ENCODE measurements at regions not wholly inside any gene's neighbourhood (a gene's known extent, or its start where the extent isn't known, plus 50 kb on each side); places are given as distances from the start of the nearest gene placed in this dataset.

DNA sequence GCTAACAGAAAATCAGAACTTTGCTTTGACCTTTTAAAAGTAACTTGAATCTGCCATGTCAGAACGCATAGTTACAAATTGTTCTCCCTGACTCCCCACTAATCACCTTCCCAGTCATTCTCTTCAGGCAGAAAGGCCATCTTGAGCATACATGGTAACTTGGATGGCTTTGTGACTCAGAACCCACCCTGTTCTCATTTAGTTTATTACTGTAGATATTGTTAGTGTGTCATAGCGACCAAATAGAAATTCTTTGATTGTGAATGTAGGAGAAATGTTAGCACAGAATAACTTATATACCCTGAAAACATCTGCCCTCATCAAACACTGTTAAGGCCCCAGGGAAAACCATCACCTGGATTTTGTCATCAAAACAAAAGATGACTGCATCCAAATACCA is 382.0 kb downstream of the MAGEB5 start:
- TF ChIP-seq, protein P1, sequence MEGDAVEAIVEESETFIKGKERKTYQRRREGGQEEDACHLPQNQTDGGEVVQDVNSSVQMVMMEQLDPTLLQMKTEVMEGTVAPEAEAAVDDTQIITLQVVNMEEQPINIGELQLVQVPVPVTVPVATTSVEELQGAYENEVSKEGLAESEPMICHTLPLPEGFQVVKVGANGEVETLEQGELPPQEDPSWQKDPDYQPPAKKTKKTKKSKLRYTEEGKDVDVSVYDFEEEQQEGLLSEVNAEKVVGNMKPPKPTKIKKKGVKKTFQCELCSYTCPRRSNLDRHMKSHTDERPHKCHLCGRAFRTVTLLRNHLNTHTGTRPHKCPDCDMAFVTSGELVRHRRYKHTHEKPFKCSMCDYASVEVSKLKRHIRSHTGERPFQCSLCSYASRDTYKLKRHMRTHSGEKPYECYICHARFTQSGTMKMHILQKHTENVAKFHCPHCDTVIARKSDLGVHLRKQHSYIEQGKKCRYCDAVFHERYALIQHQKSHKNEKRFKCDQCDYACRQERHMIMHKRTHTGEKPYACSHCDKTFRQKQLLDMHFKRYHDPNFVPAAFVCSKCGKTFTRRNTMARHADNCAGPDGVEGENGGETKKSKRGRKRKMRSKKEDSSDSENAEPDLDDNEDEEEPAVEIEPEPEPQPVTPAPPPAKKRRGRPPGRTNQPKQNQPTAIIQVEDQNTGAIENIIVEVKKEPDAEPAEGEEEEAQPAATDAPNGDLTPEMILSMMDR (IDR thresholded peaks at IDR 0.05; ENCODE audit: poor library complexity) = no peak
- no peak for TF ChIP-seq EZH2phosphoT487 (IDR thresholded peaks at IDR 0.05; ENCODE audit: low read depth, severe bottlenecking, unreplicated experiment)
- TF ChIP-seq EZH2 (IDR thresholded peaks at IDR 0.05; ENCODE audit: borderline replicate concordance) = no peak

DNA sequence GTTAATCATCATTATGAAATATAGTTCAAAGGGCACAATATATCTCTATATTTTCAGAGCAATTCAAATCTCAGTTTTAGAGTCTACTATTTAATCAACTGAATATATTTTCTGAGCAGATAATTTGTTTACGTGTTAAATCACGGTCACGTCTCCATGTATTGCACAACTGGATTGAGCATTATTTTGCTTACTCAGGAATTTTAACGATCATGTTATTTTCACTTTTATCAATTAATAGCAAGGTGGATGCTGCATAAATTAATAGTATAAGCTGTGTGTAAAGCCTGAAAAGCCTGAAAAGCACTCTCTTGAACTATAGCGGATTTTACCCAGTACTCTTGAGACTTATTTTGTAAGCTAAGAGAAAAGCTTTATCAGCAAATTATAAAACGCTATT is 374.9 kb downstream of the MAGEB5 start:
- TF ChIP-seq, protein P1 (IDR thresholded peaks at IDR 0.05; ENCODE audit: poor library complexity) = no peak
- no peak for TF ChIP-seq EZH2phosphoT487 (IDR thresholded peaks at IDR 0.05; ENCODE audit: low read depth, severe bottlenecking, unreplicated experiment)
- TF ChIP-seq EZH2 (IDR thresholded peaks at IDR 0.05; ENCODE audit: borderline replicate concordance) = no peak
- no peak overlapping the region for H2AFZ ChIP-seq
- H3K9me2 ChIP-seq (replicated peaks; ENCODE audit: insufficient read depth) = no peaks in the 10 kb centered on the region
- no peaks in the 10 kb centered on the region for H3K79me2 ChIP-seq
- no peak overlapping the region for H3K4me3 ChIP-seq
- no peaks in the 10 kb centered on the region for H3K36me3 ChIP-seq (replicated peaks; ENCODE audit: insufficient read depth, low read depth)
- H3K27ac ChIP-seq = no peak overlapping the region
- no peak for DNase-seq (ENCODE audit: low spot score)
- 74% methylated on average over 6 of the region's 6 CpGs for WGBS (ENCODE audit: low lambda C conversion rate, missing lambda C conversion rate)
- H3K4me1 ChIP-seq (ENCODE audit: insufficient read depth) = no peaks in the 10 kb centered on the region
- H4K20me1 ChIP-seq (ENCODE audit: insufficient read depth, poor library complexity, severe bottlenecking) = no peaks in the 10 kb centered on the region
- H3K9me3 ChIP-seq (ENCODE audit: low read depth) = no peaks in the 10 kb centered on the region
- H3K4me2 ChIP-seq = no peak overlapping the region
- H3K27me3 ChIP-seq = no peaks in the 10 kb centered on the region

More for the DNA sequence above, 382.0 kb downstream of the MAGEB5 start:
- H3K79me2 ChIP-seq = no peaks in the 10 kb centered on the region
- no peaks in the 10 kb centered on the region for H3K27me3 ChIP-seq
- H3K4me3 ChIP-seq = no peak overlapping the region
- no peak overlapping the region for H3K27ac ChIP-seq
- H4K20me1 ChIP-seq (ENCODE audit: insufficient read depth, poor library complexity, severe bottlenecking) = no peaks in the 10 kb centered on the region
- no peaks in the 10 kb centered on the region for H3K36me3 ChIP-seq (replicated peaks; ENCODE audit: insufficient read depth, low read depth)
- 27% methylated on average over 2 of the region's 2 CpGs for WGBS (ENCODE audit: low lambda C conversion rate, missing lambda C conversion rate)
- H3K4me1 ChIP-seq (ENCODE audit: insufficient read depth) = no peaks in the 10 kb centered on the region
- no peak overlapping the region for H2AFZ ChIP-seq
- H3K9me2 ChIP-seq (replicated peaks; ENCODE audit: insufficient read depth) = no peaks in the 10 kb centered on the region
- H3K4me2 ChIP-seq = no peak overlapping the region
- H3K9me3 ChIP-seq (ENCODE audit: low read depth) = no peaks in the 10 kb centered on the region
- DNase-seq (ENCODE audit: low spot score) = no peak

DNA sequence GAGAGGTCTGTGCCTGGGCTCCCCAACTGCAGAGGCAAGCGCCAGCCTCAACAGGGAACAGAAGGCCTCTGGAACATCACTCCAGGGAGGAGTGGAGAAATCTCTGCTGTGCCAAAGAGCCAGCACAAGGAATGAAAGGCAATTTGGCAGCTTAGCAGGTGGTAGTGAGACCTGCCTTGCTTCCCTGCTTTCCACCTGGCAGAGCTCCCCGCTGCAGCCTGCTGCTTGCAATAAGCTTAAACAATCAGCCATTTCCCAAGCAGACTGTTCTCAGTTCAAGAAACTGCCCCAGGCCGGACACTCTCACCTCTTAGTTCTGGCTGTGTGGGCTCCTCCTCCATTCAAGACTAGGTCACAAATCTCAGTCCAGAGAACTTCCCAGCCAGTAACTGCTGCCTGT is 370.6 kb downstream of the MAGEB5 start:
- Histone ChIP-seq H2AFZ (no peak overlapping the region), H3K36me3 (replicated peaks; ENCODE audit: insufficient read depth, low read depth) (no peaks in the 10 kb centered on the region), H4K20me1 (ENCODE audit: insufficient read depth, poor library complexity, severe bottlenecking) (no peaks in the 10 kb centered on the region), H3K4me2 (no peak overlapping the region), H3K9me2 (replicated peaks; ENCODE audit: insufficient read depth) (no peaks in the 10 kb centered on the region), H3K27ac (no peak overlapping the region), H3K27me3 (no peaks in the 10 kb centered on the region), H3K4me3 (no peak overlapping the region), H3K4me1 (ENCODE audit: insufficient read depth) (no peaks in the 10 kb centered on the region), H3K9me3 (ENCODE audit: low read depth) (no peaks in the 10 kb centered on the region), H3K79me2 (no peaks in the 10 kb centered on the region)
- no peak for DNase-seq (ENCODE audit: low spot score)
- TF ChIP-seq EZH2 (IDR thresholded peaks at IDR 0.05; ENCODE audit: borderline replicate concordance) = no peak
- TF ChIP-seq EZH2phosphoT487 (IDR thresholded peaks at IDR 0.05; ENCODE audit: low read depth, severe bottlenecking, unreplicated experiment) = no peak
- TF ChIP-seq, protein P1 (IDR thresholded peaks at IDR 0.05; ENCODE audit: poor library complexity) = no peak
- WGBS (ENCODE audit: low lambda C conversion rate, missing lambda C conversion rate) = 74% methylated on average over 3 of the region's 3 CpGs

DNA sequence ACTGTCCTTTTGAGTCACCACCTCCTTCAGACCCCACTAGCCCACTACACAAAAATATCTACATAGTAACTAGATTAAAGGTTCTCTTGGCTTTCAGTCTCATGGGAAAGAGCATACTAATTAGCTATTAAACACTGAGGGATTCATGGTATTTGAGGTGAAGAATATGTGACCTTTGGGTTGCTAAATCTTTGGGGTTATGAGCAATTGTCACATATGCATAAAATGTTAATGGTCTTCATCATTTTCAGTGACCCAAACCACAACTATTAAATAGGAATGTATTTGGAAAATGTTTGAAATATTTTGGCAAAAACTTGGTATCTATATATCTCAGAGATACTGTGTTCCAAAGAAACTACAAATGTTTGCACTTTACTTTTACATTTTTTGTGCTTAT is 365.1 kb downstream of the MAGEB5 start:
- no peaks in the 10 kb centered on the region for H3K27me3 ChIP-seq
- no peak overlapping the region for H2AFZ ChIP-seq
- no peak overlapping the region for H3K4me3 ChIP-seq
- H3K9me2 ChIP-seq (replicated peaks; ENCODE audit: insufficient read depth) = no peaks in the 10 kb centered on the region
- H4K20me1 ChIP-seq (ENCODE audit: insufficient read depth, poor library complexity, severe bottlenecking) = no peaks in the 10 kb centered on the region
- H3K27ac ChIP-seq = no peak overlapping the region
- no peak overlapping the region for H3K4me2 ChIP-seq
- TF ChIP-seq EZH2 (IDR thresholded peaks at IDR 0.05; ENCODE audit: borderline replicate concordance) = no peak
- TF ChIP-seq, protein P1 (IDR thresholded peaks at IDR 0.05; ENCODE audit: poor library complexity) = no peak
- no peak for TF ChIP-seq EZH2phosphoT487 (IDR thresholded peaks at IDR 0.05; ENCODE audit: low read depth, severe bottlenecking, unreplicated experiment)
- no peaks in the 10 kb centered on the region for H3K36me3 ChIP-seq (replicated peaks; ENCODE audit: insufficient read depth, low read depth)
- no peaks in the 10 kb centered on the region for H3K9me3 ChIP-seq (ENCODE audit: low read depth)
- no peaks in the 10 kb centered on the region for H3K4me1 ChIP-seq (ENCODE audit: insufficient read depth)
- DNase-seq (ENCODE audit: low spot score) = no peak
- no peaks in the 10 kb centered on the region for H3K79me2 ChIP-seq
